ENCODE measurements at regions not wholly inside any gene's neighbourhood (a gene's known extent, or its start where the extent isn't known, plus 50 kb on each side); places are given as distances from the start of the nearest gene placed in this dataset.
A peak's percentile ranks its signal among the peaks of the same experiment; 100 is the strongest.

DNA sequence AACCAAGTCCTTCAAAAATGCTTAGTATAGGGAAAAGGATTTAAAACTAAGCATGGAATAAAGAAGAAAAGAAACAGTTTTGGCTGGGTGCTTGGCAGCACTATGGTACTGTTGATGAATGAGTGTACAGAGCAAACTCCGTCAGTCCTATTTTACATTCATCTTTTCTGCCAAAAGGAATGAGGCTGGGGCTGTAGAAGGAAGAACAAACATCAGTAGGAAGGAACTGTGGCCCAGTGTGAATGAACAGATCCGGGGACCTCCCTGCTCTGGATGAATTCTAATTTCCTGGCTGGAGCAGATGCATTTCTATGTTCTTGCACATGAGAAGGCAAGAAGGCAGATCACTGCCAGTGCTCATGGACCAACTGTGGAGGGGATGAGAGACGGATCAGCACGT, 474.0 kb upstream of the MEIS1 start:
- ATAC-seq (replicated peaks in 6 of 8): peak in 1 of 8 experiments; percentile 92
- Histone ChIP-seq H3K4me1 (replicated peaks in 1 of 2) (peaks cover 4 to 12% of the 10 kb centered on the region in 2 donors), H3K27ac (no peak overlapping the region), H3K4me3 (no peak overlapping the region)
- 0 to 100% (median 16%) methylated on average over 1 to 4 of the region's 4 CpGs; no CpG with 5 or more reads in 1 of the 10 experiments for WGBS, 10 experiments
- in situ Hi-C loops (cut with MboI; ENCODE audit: low pct_unique_long_range_greater_than_20kb in 2 of 9, low sequenced_read_pairs in 9 of 9, unreplicated experiment in 9 of 9): no loop called here

DNA sequence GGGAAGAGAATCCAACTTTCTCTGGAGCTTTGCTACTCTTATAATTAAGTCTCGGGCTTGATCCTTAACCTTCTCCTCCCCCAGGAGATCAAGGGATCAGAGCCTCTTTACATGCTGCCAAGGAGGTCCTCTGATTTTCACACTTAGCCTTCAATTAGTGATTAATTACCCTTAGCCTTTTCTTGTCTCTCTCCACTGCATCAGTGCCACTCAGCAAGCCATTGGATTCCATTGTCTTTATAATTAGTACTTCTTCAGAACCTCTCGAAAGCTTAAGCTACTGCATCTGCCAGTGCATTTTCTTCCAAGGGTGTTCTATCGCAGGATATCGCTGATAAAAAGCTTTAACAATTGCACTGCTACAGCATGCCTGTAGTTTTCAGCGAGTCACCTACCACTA, 477.0 kb upstream of the MEIS1 start:
- ATAC-seq (replicated peaks in 6 of 8): no peak
- in situ Hi-C loops (cut with MboI; ENCODE audit: low pct_unique_long_range_greater_than_20kb in 2 of 9, low sequenced_read_pairs in 9 of 9, unreplicated experiment in 9 of 9): no loop called here
- Histone ChIP-seq H3K4me1 (replicated peaks in 1 of 2) (peaks cover 4 to 12% of the 10 kb centered on the region in 2 donors), H3K27ac (no peak overlapping the region), H3K4me3 (no peak overlapping the region)
- WGBS, 10 experiments: 7 to 57% (median 26%) methylated on average over 1 to 5 of the region's 5 CpGs; no CpG with 5 or more reads in 2 of the 10 experiments

DNA sequence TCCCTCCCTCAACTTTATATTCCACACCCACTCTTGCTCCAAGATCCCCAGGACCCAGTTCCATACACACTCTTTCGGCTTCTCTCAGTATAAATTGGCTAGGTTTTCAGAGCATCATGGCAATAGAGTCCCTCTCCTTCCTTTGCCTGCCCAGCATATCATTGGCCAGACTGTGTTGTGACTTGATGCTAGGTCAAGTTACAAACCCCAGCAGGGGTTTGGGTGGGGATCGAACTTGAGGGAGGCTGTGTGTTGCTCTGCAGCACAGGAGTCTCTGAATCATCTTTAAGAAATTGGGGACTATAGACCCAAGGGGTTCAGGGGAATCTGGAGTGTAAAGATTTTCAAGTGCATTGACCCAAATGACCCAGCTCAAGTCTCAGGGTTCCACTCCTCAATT, 477.5 kb upstream of the MEIS1 start:
- WGBS, 10 experiments: 0 to 89% (median 67%) methylated on average over 1 to 2 of the region's 2 CpGs; no CpG with 5 or more reads in 3 of the 10 experiments
- Histone ChIP-seq H3K4me3 (no peak overlapping the region), H3K27ac (no peak overlapping the region), H3K4me1 (replicated peaks in 1 of 2) (peaks cover 4 to 12% of the 10 kb centered on the region in 2 donors)
- in situ Hi-C loops (cut with MboI; ENCODE audit: low pct_unique_long_range_greater_than_20kb in 2 of 9, low sequenced_read_pairs in 9 of 9, unreplicated experiment in 9 of 9): no loop called here
- ATAC-seq (replicated peaks in 6 of 8): no peak

GRCh38 chr2:65955259-65955658, 479.7 kb upstream of the MEIS1 start:
- in situ Hi-C loops (cut with MboI; ENCODE audit: low pct_unique_long_range_greater_than_20kb in 2 of 9, low sequenced_read_pairs in 9 of 9, unreplicated experiment in 9 of 9): no loop called here
- peaks cover 4 to 12% of the 10 kb centered on the region in 2 donors for H3K4me1 ChIP-seq (replicated peaks in 1 of 2)
- ATAC-seq (replicated peaks in 6 of 8): no peak
- no peak overlapping the region for H3K27ac ChIP-seq
- whole genome bisulfite sequencing, 10 experiments: 88 to 100% (median 100%) methylated on average over 1 to 2 of the region's 2 CpGs; no CpG with 5 or more reads in 6 of the 10 experiments
- no peak overlapping the region for H3K4me3 ChIP-seq

DNA sequence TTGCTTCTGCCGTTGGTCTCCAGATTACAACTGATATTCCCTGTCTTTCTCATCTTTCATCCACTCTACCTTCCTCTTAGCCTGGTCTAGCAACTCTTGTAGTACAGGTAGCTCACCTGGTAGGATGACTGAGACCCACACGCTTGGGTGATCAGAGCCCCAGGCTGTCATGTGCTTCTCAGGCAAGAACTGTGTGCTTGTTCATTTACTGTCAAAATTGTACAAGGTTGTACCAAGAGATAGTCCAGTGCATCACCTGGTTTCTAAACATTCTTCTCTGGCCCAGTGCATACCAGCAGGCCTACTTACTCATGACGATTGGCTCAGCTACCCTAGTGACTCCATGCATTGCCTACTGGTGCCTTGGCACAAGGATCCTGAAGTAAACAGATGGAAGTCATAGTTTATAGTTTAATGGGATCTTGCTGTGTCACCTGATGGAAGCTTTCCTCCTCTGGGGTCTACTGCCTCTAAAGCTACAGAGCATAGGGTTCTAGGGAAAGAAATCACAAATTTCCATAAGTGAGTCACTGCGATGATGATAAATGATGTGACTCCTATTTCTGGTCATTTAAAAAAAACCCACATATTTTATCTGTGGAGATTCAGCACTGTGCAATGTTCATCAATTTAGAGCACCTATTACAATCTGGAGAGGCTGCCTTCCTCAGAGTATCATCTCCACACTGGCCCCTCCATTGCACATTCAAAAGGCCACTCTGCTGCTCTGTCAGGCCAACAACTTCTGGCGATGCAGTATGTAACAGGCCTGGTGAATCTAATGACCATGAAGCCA, 481.8 kb upstream of the MEIS1 start:
- Histone ChIP-seq H3K4me3 (no peak overlapping the region), H3K27ac (no peak overlapping the region), H3K4me1 (replicated peaks in 1 of 2) (peaks cover 4% of the 10 kb centered on the region in 2 donors)
- peak in 6 of 8 experiments; percentile 50 to 91 (median 81) for ATAC-seq (replicated peaks in 6 of 8)
- in situ Hi-C loops (cut with MboI; ENCODE audit: low pct_unique_long_range_greater_than_20kb in 2 of 9, low sequenced_read_pairs in 9 of 9, unreplicated experiment in 9 of 9): no loop called here
- 10 to 100% (median 71%) methylated on average over 1 to 5 of the region's 5 CpGs; no CpG with 5 or more reads in 1 of the 10 experiments for WGBS, 10 experiments

DNA sequence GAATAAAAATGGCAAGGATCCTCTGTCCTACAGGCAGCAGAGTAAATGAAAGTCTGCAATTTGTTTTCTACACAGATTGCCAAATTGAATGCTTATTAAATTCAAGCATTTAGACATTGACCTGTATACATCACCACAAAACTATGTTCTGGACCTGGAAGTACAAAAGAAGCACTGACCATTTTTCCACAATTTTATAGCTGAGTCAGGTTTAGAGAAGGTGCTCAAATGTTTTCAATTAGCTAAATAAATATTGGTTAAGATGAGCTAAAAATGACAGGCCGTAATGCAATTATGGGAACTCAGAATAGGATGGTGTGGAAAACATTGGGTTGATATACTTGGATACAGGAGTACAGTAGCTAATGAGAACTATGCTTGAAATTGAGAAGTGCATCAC, 490.7 kb upstream of the MEIS1 start:
- Histone ChIP-seq H3K27ac (no peak overlapping the region), H3K4me1 (replicated peaks in 1 of 2) (peaks cover 10 to 44% of the 10 kb centered on the region in 2 donors), H3K4me3 (no peak overlapping the region)
- WGBS, 10 experiments: 14 to 100% (median 55%) methylated on average over 1 of the region's 1 CpG; no CpG with 5 or more reads in 2 of the 10 experiments
- in situ Hi-C loops (cut with MboI; ENCODE audit: low pct_unique_long_range_greater_than_20kb in 2 of 9, low sequenced_read_pairs in 9 of 9, unreplicated experiment in 9 of 9): no loop called here
- ATAC-seq (replicated peaks in 6 of 8): no peak

DNA sequence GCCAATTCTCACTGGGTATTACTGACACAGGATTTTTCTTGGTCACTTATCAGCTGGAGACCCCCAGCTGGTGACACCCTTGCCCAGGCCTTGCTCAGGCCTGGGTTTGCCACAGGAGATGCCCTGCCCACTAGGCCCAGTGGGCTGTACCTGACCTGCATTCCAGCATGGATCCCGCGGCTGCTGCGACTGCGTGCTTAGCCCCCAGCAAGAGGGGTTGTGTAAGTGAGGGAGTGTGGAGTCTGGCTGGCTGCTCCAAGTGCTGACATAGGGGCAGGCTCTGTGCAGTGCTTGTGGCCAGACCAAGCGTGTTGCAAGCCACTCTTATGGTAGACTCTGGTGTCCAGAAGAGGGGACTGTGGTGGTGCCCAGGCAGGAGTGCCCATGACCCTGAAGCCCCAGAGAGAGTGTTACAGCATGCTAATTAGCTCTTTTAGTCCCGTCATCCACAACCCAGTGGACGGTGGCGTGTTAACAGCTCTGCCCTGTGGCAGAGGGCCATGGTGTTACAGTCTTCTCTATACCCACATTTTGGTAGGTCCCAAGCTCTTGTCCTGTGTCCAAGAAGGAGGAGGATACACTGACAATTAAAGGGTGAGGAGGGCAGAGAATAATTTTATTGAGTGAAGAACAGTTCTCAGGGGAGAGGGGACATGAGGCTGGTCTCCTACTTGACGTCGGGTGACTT, 491.7 kb upstream of the MEIS1 start:
- WGBS, 10 experiments: 60 to 94% (median 93%) methylated on average over 1 to 7 of the region's 10 CpGs; no CpG with 5 or more reads in 5 of the 10 experiments
- Histone ChIP-seq H3K4me3 (no peak overlapping the region), H3K27ac (no peak overlapping the region), H3K4me1 (replicated peaks in 1 of 2) (peaks cover 10 to 44% of the 10 kb centered on the region in 2 donors)
- in situ Hi-C loops (cut with MboI; ENCODE audit: low pct_unique_long_range_greater_than_20kb in 2 of 9, low sequenced_read_pairs in 9 of 9, unreplicated experiment in 9 of 9): no loop called here
- ATAC-seq (replicated peaks in 6 of 8): no peak

DNA sequence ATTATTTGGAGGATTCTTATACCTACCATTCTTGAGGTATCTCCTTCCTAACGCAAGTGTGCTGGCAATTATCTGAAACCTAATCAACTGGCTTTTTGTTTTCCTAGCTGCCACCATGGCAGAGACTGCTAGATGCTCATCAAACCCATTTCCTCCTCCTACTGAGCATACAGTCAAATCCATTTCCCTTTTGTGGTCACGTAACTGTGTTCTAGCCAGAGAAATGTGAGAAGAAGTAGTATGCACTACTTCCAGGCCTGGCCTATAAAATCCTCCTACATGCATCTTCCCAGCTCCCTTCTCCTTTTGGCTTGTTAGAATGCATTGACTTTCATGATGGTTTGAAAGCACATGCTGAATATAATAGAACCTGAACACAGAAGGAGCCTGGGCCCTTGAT, 494.1 kb upstream of the MEIS1 start:
- in situ Hi-C loops (cut with MboI; ENCODE audit: low pct_unique_long_range_greater_than_20kb in 2 of 9, low sequenced_read_pairs in 9 of 9, unreplicated experiment in 9 of 9): no loop called here
- no peak for ATAC-seq (replicated peaks in 6 of 8)

DNA sequence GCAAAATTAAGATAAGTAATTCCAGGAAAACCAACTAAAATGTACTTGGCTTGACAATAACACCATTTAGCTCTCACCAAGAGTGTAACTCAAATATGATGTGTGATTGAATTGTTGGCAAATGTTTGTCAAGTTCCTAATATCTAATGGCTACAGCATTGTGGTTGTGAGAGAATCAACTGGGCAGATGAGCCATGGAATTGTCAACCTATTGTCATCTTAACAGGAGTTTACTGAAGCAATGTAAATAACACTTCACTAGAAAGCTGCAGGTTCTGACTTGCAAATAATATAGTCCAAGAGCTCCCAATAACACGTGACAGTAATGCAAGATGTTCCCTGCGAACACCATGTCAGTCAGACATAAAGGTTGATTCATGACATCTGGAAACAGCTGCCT, 495.2 kb upstream of the MEIS1 start:
- 0 to 100% (median 51%) methylated on average over 1 to 2 of the region's 2 CpGs; no CpG with 5 or more reads in 2 of the 10 experiments for WGBS, 10 experiments
- no peak overlapping the region for H3K27ac ChIP-seq
- peak in 3 of 8 experiments; percentile 24 to 57 (median 31) for ATAC-seq (replicated peaks in 6 of 8)
- peaks cover 18 to 24% of the 10 kb centered on the region in 2 donors for H3K4me1 ChIP-seq (replicated peaks in 1 of 2)
- in situ Hi-C loops (cut with MboI; ENCODE audit: low pct_unique_long_range_greater_than_20kb in 2 of 9, low sequenced_read_pairs in 9 of 9, unreplicated experiment in 9 of 9): no loop called here
- no peak overlapping the region for H3K4me3 ChIP-seq

More for the DNA sequence above, 494.1 kb upstream of the MEIS1 start:
- H3K27ac ChIP-seq: no peak overlapping the region
- H3K4me3 ChIP-seq: no peak overlapping the region
- peaks cover 15 to 27% of the 10 kb centered on the region in 2 donors for H3K4me1 ChIP-seq (replicated peaks in 1 of 2)
- WGBS, 10 experiments: 25 to 100% (median 94%) methylated on average over 1 to 2 of the region's 2 CpGs; no CpG with 5 or more reads in 3 of the 10 experiments

DNA sequence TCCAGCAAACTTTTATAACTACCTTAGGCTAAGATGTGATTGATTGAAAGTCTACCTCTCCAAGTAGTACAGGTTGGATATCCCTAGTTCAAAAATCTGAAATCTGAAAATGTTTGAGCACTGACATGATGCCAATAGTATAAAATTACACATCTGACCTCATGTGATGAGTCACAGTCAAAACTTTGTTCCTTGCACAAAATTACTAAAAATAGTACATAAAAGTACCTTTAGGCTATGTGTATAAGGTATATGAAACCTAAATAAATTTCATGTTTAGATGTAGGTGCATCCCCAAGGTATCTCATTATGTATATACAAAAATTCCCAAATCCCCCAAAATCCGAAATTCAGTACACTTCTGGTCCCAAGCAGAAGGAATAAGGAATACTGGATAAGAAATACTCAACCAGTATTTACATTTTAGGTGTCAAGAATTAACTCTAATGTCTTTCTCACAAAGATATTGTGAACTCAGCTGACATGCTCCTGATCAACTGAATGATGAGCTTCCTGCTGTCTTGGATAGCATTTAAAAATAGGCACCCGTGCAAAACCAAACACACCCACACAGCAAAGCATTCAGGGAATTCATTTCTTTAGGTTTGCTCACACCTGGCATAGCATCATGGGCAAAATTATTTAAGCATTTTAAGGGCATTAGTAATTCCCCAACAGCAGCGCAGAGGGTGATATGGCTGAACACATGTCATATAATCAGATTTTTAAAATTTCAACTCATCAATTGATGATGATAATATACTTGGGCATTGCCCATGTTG, 497.4 kb upstream of the MEIS1 start:
- in situ Hi-C loops (cut with MboI; ENCODE audit: low pct_unique_long_range_greater_than_20kb in 2 of 9, low sequenced_read_pairs in 9 of 9, unreplicated experiment in 9 of 9): no loop called here
- Histone ChIP-seq H3K27ac (no peak overlapping the region), H3K4me1 (replicated peaks in 1 of 2) (peaks cover 17 to 18% of the 10 kb centered on the region in 2 donors), H3K4me3 (no peak overlapping the region)
- WGBS, 10 experiments: 6 to 100% (median 71%) methylated on average over 1 to 3 of the region's 3 CpGs; no CpG with 5 or more reads in 1 of the 10 experiments
- no peak for ATAC-seq (replicated peaks in 6 of 8)

- H3K4me3 ChIP-seq: no peak overlapping the region
- no peak for ATAC-seq (replicated peaks in 6 of 8)
Measured at GRCh38 chr2:65934992-65935629, 499.8 kb upstream of the MEIS1 start.

DNA sequence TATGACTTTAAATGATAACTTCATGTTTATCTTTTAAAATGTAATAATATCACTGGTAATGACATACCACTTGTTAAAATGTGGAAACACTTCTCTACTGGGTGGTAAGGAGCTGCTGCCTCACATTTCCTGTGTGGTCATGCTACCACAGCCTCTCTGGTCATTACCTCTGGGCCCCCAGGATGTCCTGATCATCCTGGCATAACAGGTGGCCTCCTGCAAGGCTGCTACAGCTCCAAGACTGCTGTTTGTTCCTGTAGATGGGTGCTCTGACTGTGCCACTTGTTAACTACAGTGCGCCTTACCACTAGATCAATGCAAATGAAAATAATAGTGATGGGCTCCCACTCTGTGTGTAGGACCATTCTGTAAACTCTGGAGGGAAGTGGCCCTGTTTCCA, 500.2 kb upstream of the SPRED2 start:
- in situ Hi-C loops (cut with MboI; ENCODE audit: low pct_unique_long_range_greater_than_20kb in 2 of 9, low sequenced_read_pairs in 9 of 9, unreplicated experiment in 9 of 9): no loop called here
- Histone ChIP-seq H3K4me3 (no peak overlapping the region), H3K27ac (no peak overlapping the region), H3K4me1 (replicated peaks in 1 of 2) (peaks cover 7 to 15% of the 10 kb centered on the region in 2 donors)
- ATAC-seq (replicated peaks in 6 of 8): no peak
- WGBS, 10 experiments: 80 to 100% (median 100%) methylated on average over 1 of the region's 1 CpG; no CpG with 5 or more reads in 6 of the 10 experiments

More at GRCh38 chr2:65934992-65935629, 499.8 kb upstream of the MEIS1 start:
- in situ Hi-C loops (cut with MboI; ENCODE audit: low pct_unique_long_range_greater_than_20kb in 2 of 9, low sequenced_read_pairs in 9 of 9, unreplicated experiment in 9 of 9): no loop called here
- H3K27ac ChIP-seq: no peak overlapping the region
- H3K4me1 ChIP-seq (replicated peaks in 1 of 2): peaks cover 14 to 18% of the 10 kb centered on the region in 2 donors
- 0 to 100% (median 72%) methylated on average over 1 to 3 of the region's 3 CpGs for WGBS, 10 experiments

Measured in motor neuron (in vitro differentiated cells).